ENCODE measurements at regions not wholly inside any gene's neighbourhood (a gene's known extent, or its start where the extent isn't known, plus 50 kb on each side); places are given as distances from the start of the nearest gene placed in this dataset.

DNA sequence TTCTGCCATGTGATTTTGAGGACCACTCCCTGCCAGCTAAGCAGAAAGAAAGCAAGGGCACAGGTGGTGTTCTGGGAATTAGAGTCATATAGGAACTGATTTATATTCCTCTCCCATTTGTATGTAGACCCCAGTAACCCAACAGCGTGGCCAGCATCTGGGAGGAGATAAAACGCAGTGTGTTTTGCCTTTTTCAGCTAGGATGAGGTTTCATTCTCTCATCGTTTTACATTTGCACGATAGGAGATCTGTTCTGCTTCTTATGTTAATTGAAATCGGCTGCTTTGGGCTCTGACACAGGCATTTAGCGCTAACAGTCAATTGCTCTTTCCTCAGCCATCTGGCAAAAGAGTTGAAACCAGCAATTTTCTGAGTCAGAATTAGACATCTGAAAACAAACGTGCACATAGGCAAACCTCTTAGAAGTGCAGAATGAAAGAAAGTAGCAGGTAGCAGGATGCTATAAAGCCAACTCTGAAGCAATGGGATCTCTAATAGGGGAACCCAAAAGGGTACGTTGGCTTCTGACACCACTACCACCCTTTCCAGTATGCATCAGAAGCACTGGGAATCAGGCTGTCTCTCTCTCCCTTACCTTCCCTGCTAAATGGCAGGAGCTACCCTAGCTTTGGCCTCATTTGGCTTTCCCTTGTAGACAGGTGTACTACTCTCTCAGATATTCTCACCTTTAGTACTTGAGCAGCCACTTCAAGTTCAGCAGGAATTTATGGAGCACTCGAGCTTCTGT, 219.1 kb downstream of the PHLDA1 start:
- TF ChIP-seq ZBTB7A (IDR thresholded peaks at IDR 0.05; ENCODE audit: low read depth) = no peak
- TF ChIP-seq RAD21 (IDR thresholded peaks at IDR 0.05; ENCODE audit: low read depth) = no peak
- TF ChIP-seq EGR1 (IDR thresholded peaks at IDR 0.05) = no peak
- TF ChIP-seq MAX (IDR thresholded peaks at IDR 0.05) = no peak
- no peak for TF ChIP-seq CEBPB (IDR thresholded peaks at IDR 0.05)
- no peak for TF ChIP-seq NFIC (IDR thresholded peaks at IDR 0.05)

- TF ChIP-seq EGR1 (IDR thresholded peaks at IDR 0.05) = no peak
- TF ChIP-seq NFIC (IDR thresholded peaks at IDR 0.05) = no peak
- no peak for TF ChIP-seq ZBTB7A (IDR thresholded peaks at IDR 0.05; ENCODE audit: low read depth)
- no peak for TF ChIP-seq EP300 (IDR thresholded peaks at IDR 0.05; ENCODE audit: borderline replicate concordance)
- no peak for TF ChIP-seq TEAD4 (IDR thresholded peaks at IDR 0.05)
- TF ChIP-seq MAX (IDR thresholded peaks at IDR 0.05) = no peak
Observed at GRCh38 chr12:75809746-75810145, 221.8 kb downstream of the PHLDA1 start.

- no peak for TF ChIP-seq MAX (IDR thresholded peaks at IDR 0.05)
- no peak for TF ChIP-seq FOXM1 (IDR thresholded peaks at IDR 0.05; ENCODE audit: borderline replicate concordance, low read depth)
- TF ChIP-seq USF1 (IDR thresholded peaks at IDR 0.05) = no peak
- TF ChIP-seq NFIC (IDR thresholded peaks at IDR 0.05) = no peak
- TF ChIP-seq CREB1 (IDR thresholded peaks at IDR 0.05; ENCODE audit: low read depth) = no peak
- TF ChIP-seq TAF1 (IDR thresholded peaks at IDR 0.05; ENCODE audit: low read depth) = no peak
- no peak for TF ChIP-seq EGR1 (IDR thresholded peaks at IDR 0.05)
- TF ChIP-seq TEAD4 (IDR thresholded peaks at IDR 0.05) = no peak
- no peak for TF ChIP-seq TCF12 (IDR thresholded peaks at IDR 0.05; ENCODE audit: low read depth)
- TF ChIP-seq RAD21 (IDR thresholded peaks at IDR 0.05; ENCODE audit: low read depth) = no peak
- TF ChIP-seq EP300 (IDR thresholded peaks at IDR 0.05; ENCODE audit: borderline replicate concordance) = no peak
- TF ChIP-seq CEBPB (IDR thresholded peaks at IDR 0.05) = no peak
- no peak for TF ChIP-seq ZBTB7A (IDR thresholded peaks at IDR 0.05; ENCODE audit: low read depth)
- TF ChIP-seq YY1 (IDR thresholded peaks at IDR 0.05; ENCODE audit: low read depth) = no peak
- TF ChIP-seq, protein P1, sequence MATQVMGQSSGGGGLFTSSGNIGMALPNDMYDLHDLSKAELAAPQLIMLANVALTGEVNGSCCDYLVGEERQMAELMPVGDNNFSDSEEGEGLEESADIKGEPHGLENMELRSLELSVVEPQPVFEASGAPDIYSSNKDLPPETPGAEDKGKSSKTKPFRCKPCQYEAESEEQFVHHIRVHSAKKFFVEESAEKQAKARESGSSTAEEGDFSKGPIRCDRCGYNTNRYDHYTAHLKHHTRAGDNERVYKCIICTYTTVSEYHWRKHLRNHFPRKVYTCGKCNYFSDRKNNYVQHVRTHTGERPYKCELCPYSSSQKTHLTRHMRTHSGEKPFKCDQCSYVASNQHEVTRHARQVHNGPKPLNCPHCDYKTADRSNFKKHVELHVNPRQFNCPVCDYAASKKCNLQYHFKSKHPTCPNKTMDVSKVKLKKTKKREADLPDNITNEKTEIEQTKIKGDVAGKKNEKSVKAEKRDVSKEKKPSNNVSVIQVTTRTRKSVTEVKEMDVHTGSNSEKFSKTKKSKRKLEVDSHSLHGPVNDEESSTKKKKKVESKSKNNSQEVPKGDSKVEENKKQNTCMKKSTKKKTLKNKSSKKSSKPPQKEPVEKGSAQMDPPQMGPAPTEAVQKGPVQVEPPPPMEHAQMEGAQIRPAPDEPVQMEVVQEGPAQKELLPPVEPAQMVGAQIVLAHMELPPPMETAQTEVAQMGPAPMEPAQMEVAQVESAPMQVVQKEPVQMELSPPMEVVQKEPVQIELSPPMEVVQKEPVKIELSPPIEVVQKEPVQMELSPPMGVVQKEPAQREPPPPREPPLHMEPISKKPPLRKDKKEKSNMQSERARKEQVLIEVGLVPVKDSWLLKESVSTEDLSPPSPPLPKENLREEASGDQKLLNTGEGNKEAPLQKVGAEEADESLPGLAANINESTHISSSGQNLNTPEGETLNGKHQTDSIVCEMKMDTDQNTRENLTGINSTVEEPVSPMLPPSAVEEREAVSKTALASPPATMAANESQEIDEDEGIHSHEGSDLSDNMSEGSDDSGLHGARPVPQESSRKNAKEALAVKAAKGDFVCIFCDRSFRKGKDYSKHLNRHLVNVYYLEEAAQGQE (IDR thresholded peaks at IDR 0.05; ENCODE audit: low read depth) = no peak
Observed at GRCh38 chr12:75807494-75807893, 224.1 kb downstream of the PHLDA1 start.

- TF ChIP-seq MAX (IDR thresholded peaks at IDR 0.05) = no peak
- TF ChIP-seq EP300 (IDR thresholded peaks at IDR 0.05; ENCODE audit: borderline replicate concordance) = no peak
- no peak for TF ChIP-seq RAD21 (IDR thresholded peaks at IDR 0.05; ENCODE audit: low read depth)
- TF ChIP-seq TAF1 (IDR thresholded peaks at IDR 0.05; ENCODE audit: low read depth) = no peak
- TF ChIP-seq, protein P1 (IDR thresholded peaks at IDR 0.05; ENCODE audit: low read depth) = no peak
- no peak for TF ChIP-seq EGR1 (IDR thresholded peaks at IDR 0.05)
- no peak for TF ChIP-seq USF1 (IDR thresholded peaks at IDR 0.05)
- TF ChIP-seq TEAD4 (IDR thresholded peaks at IDR 0.05) = no peak
- TF ChIP-seq YY1 (IDR thresholded peaks at IDR 0.05; ENCODE audit: low read depth) = no peak
- no peak for TF ChIP-seq ZBTB7A (IDR thresholded peaks at IDR 0.05; ENCODE audit: low read depth)
- TF ChIP-seq TCF12 (IDR thresholded peaks at IDR 0.05; ENCODE audit: low read depth) = no peak
- TF ChIP-seq FOXM1 (IDR thresholded peaks at IDR 0.05; ENCODE audit: borderline replicate concordance, low read depth) = no peak
- TF ChIP-seq CREB1 (IDR thresholded peaks at IDR 0.05; ENCODE audit: low read depth) = no peak
Observed at GRCh38 chr12:75805905-75806304, 225.7 kb downstream of the PHLDA1 start.

GRCh38 chr12:75805320-75805719, 226.3 kb downstream of the PHLDA1 start:
- TF ChIP-seq RAD21 (IDR thresholded peaks at IDR 0.05; ENCODE audit: low read depth) (no peak), YY1 (IDR thresholded peaks at IDR 0.05; ENCODE audit: low read depth) (no peak), MAX (IDR thresholded peaks at IDR 0.05) (no peak), EP300 (IDR thresholded peaks at IDR 0.05; ENCODE audit: borderline replicate concordance) (no peak), FOXM1 (IDR thresholded peaks at IDR 0.05; ENCODE audit: borderline replicate concordance, low read depth) (no peak), TEAD4 (IDR thresholded peaks at IDR 0.05) (no peak), TCF12 (IDR thresholded peaks at IDR 0.05; ENCODE audit: low read depth) (no peak), CEBPB (IDR thresholded peaks at IDR 0.05) (no peak), EGR1 (IDR thresholded peaks at IDR 0.05) (no peak), NFIC (IDR thresholded peaks at IDR 0.05) (no peak), TAF1 (IDR thresholded peaks at IDR 0.05; ENCODE audit: low read depth) (no peak), ZBTB7A (IDR thresholded peaks at IDR 0.05; ENCODE audit: low read depth) (no peak), USF1 (IDR thresholded peaks at IDR 0.05) (no peak), CREB1 (IDR thresholded peaks at IDR 0.05; ENCODE audit: low read depth) (no peak)
- TF ChIP-seq, protein P1 (IDR thresholded peaks at IDR 0.05; ENCODE audit: low read depth) = no peak

Measured in Ishikawa (cell line).